H1 (cell line): ENCODE measurements at regions not wholly inside any gene's neighbourhood (a gene's known extent, or its start where the extent isn't known, plus 50 kb on each side); places are given as distances from the start of the nearest gene placed in this dataset.

ENCODE experiments used
- CTCF ChIA-PET: fragments of 300-600 bp; sonication (Branson Sonifier 250); formaldehyde crosslinking; loops from one replicate; lab custom pipeline; 2021; ENCODE audit not compliant: partially characterized antibody; lab: Charles Lee
- POLR2A ChIA-PET: fragments of 300-600 bp; sonication (Branson Sonifier 250); formaldehyde crosslinking; loops from one replicate; lab custom pipeline; 2021; ENCODE audit warnings: inconsistent platforms; ENCODE audit not compliant: partially characterized antibody; lab: Charles Lee
- DNase-seq, 2 experiments: peaks; one replicate each; pipeline versions ENCODE4 v3.0.0 to v3.0.0-alpha.2; 2010 to 2022; ENCODE audit warnings: low spot score in 2 of 2, low read depth in 1 of 2, mixed read lengths in 1 of 2
- FAIRE-seq: peaks from 2 replicates; lab custom pipeline; 2011; peaks lifted over from hg19 to GRCh38; lab: Jason Lieb, UNC
- H2AFZ ChIP-seq: 2 replicates; pipeline ENCODE4 v1.8.1; 2012; ENCODE audit warnings: low read length, inconsistent platforms
- H2AK5ac ChIP-seq: 2 replicates; pipeline ENCODE4 v1.6.1; 2013; ENCODE audit warnings: low read depth, low read length
- H2BK120ac ChIP-seq: replicated peaks from 2 replicates; pipeline ENCODE3; 2013; ENCODE audit warnings: low read depth, low read length, inconsistent platforms
- H2BK12ac ChIP-seq: 2 replicates; pipeline ENCODE4 v1.6.1; 2013; ENCODE audit warnings: low read depth, low read length
- H2BK15ac ChIP-seq: 2 replicates; pipeline ENCODE4 v1.6.1; 2013; ENCODE audit warnings: low read length
- H2BK20ac ChIP-seq: 2 replicates; pipeline ENCODE4 v1.6.1; 2013; ENCODE audit warnings: low read length
- H2BK5ac ChIP-seq: 2 replicates; pipeline ENCODE4 v1.6.1; 2013; ENCODE audit warnings: low read depth, low read length
- H3K14ac ChIP-seq: 2 replicates; pipeline ENCODE4 v1.6.1; 2013; ENCODE audit warnings: inconsistent platforms; ENCODE audit not compliant: insufficient read length
- H3K18ac ChIP-seq: 2 replicates; pipeline ENCODE4 v1.6.1; 2013; ENCODE audit warnings: low read length; ENCODE audit errors: extremely low read depth
- H3K23ac ChIP-seq: 2 replicates; pipeline ENCODE4 v1.6.1; 2013; ENCODE audit warnings: inconsistent platforms; ENCODE audit not compliant: insufficient read length
- H3K23me2 ChIP-seq: 2 replicates; pipeline ENCODE4 v1.6.1; 2013; ENCODE audit warnings: low read depth, low read length
- H3K27ac ChIP-seq: 2 replicates; pipeline ENCODE4 v1.6.1; 2011; ENCODE audit warnings: low read depth, low read length, inconsistent platforms
- H3K27me3 ChIP-seq, 4 experiments: replicated peaks in 1 of 4; 1 replicate in 1 of 4; 2 replicates in 3 of 4; pipeline versions ENCODE4 v1.6.1 to v1.8.1; 2011 to 2013; ENCODE audit warnings: low read length in 3 of 4, mild to moderate bottlenecking in 3 of 4, inconsistent platforms in 2 of 4, mixed read lengths in 2 of 4, moderate library complexity in 1 of 4; ENCODE audit not compliant: control insufficient read depth in 3 of 4, insufficient read depth in 3 of 4; ENCODE audit errors: extremely low read depth in 1 of 4
- H3K36me3 ChIP-seq, 4 experiments: 2 replicates each; pipeline versions ENCODE4 v1.6.1 to v1.8.1; 2011 to 2013; ENCODE audit warnings: mild to moderate bottlenecking in 4 of 4, low read length in 3 of 4, moderate library complexity in 2 of 4, control low read depth in 1 of 4, inconsistent platforms in 1 of 4; ENCODE audit not compliant: insufficient read depth in 4 of 4, control insufficient read depth in 2 of 4
- H3K4ac ChIP-seq: replicated peaks from 2 replicates; pipeline ENCODE3; 2013; ENCODE audit warnings: low read length, low read depth, mixed read lengths, inconsistent platforms; ENCODE audit not compliant: insufficient read length
- H3K4me1 ChIP-seq, 4 experiments: replicated peaks in 1 of 4; 1 replicate in 1 of 4; 2 replicates in 3 of 4; pipeline versions ENCODE4 v1.6.1 to v1.8.1; 2011 to 2013; ENCODE audit warnings: low read length in 3 of 4, inconsistent platforms in 2 of 4, mixed read lengths in 1 of 4; ENCODE audit not compliant: insufficient read depth in 4 of 4, control insufficient read depth in 3 of 4
- H3K4me2 ChIP-seq, 2 experiments: 2 replicates each; pipeline versions ENCODE4 v1.6.1 to v1.8.1; 2011 to 2013; ENCODE audit warnings: low read depth in 2 of 2, low read length in 2 of 2, control low read depth in 1 of 2, inconsistent platforms in 1 of 2, mild to moderate bottlenecking in 1 of 2; ENCODE audit not compliant: insufficient read depth in 1 of 2
- H3K4me3 ChIP-seq, 4 experiments: fragments of 200-600, 300-600 bp in 1 of 4; sonication (generic), shearing (Covaris generic), sonication (Bioruptor Twin) in 1 of 4; 2 replicates each; pipeline versions ENCODE4 v1.5.1 to v1.8.1; 2011 to 2016; ENCODE audit warnings: low read length in 4 of 4, low read depth in 3 of 4, control low read depth in 2 of 4, inconsistent platforms in 2 of 4, mild to moderate bottlenecking in 2 of 4, mixed read lengths in 1 of 4, moderate library complexity in 1 of 4; ENCODE audit not compliant: insufficient read depth in 2 of 4; ENCODE audit errors: extremely low read depth in 1 of 4
- H3K56ac ChIP-seq: replicated peaks from 2 replicates; pipeline ENCODE3; 2013; ENCODE audit warnings: low read depth, mild to moderate bottlenecking, mixed read lengths, low read length, inconsistent platforms; ENCODE audit not compliant: insufficient read length
- H3K79me1 ChIP-seq: 2 replicates; pipeline ENCODE4 v1.6.1; 2013; ENCODE audit warnings: low read depth, low read length, control low read depth
- H3K79me2 ChIP-seq, 2 experiments: 2 replicates each; pipeline versions ENCODE4 v1.6.1 to v1.8.1; 2012 to 2013; ENCODE audit warnings: low read length in 2 of 2, mild to moderate bottlenecking in 2 of 2, inconsistent platforms in 1 of 2; ENCODE audit not compliant: insufficient read depth in 2 of 2, control insufficient read depth in 1 of 2
- H3K9ac ChIP-seq, 4 experiments: replicated peaks in 1 of 4; 1 replicate in 1 of 4; 2 replicates in 3 of 4; pipeline versions ENCODE4 v1.6.1 to v1.8.1; 2011 to 2013; ENCODE audit warnings: low read depth in 3 of 4, low read length in 3 of 4, control low read depth in 2 of 4, mild to moderate bottlenecking in 2 of 4, moderate library complexity in 2 of 4, inconsistent platforms in 1 of 4; ENCODE audit errors: extremely low read depth in 1 of 4
- H3K9me3 ChIP-seq, 2 experiments: 2 replicates each; pipeline versions ENCODE4 v1.6.1 to v1.8.1; 2012 to 2013; ENCODE audit warnings: mild to moderate bottlenecking in 2 of 2, moderate library complexity in 2 of 2, control low read depth in 1 of 2, inconsistent platforms in 1 of 2, low read depth in 1 of 2, low read length in 1 of 2, mixed read lengths in 1 of 2; ENCODE audit not compliant: insufficient read depth in 2 of 2
- H4K20me1 ChIP-seq, 2 experiments: replicated peaks in 1 of 2; 2 replicates each; pipeline versions ENCODE3 to v1.8.1; 2011 to 2013; ENCODE audit warnings: inconsistent platforms in 2 of 2, low read length in 2 of 2, mild to moderate bottlenecking in 1 of 2; ENCODE audit not compliant: insufficient read depth in 2 of 2, control insufficient read depth in 1 of 2
- H4K5ac ChIP-seq: 2 replicates; pipeline ENCODE4 v1.6.1; 2013; ENCODE audit warnings: low read length, low read depth, mixed read lengths, inconsistent platforms; ENCODE audit not compliant: insufficient read length
- H4K8ac ChIP-seq: 2 replicates; pipeline ENCODE4 v1.8.0; 2013; ENCODE audit warnings: mild to moderate bottlenecking, moderate library complexity, low read length, inconsistent platforms; ENCODE audit not compliant: insufficient read depth; ENCODE audit errors: extremely low read depth
- H4K91ac ChIP-seq: replicated peaks from 2 replicates; pipeline ENCODE3; 2013; ENCODE audit warnings: low read length, mixed read lengths, inconsistent platforms; ENCODE audit not compliant: insufficient read length
- BACH1 ChIP-seq: IDR thresholded peaks from 2 replicates; pipeline ENCODE4 v1.6.1; 2012; ENCODE audit warnings: low read length, improper control_type of control experiment
- CBX8 ChIP-seq: fragments of 300-800, 300-1000 bp; sonication (generic); IDR thresholded peaks from 2 replicates; pipeline ENCODE4 v1.7.1; 2016; ENCODE audit warnings: low read depth, low read length, borderline replicate concordance
- CEBPB ChIP-seq: IDR thresholded peaks from 2 replicates; pipeline ENCODE4 v1.6.1; 2012; ENCODE audit warnings: low read depth, low read length
- CHD2 ChIP-seq: IDR thresholded peaks from 2 replicates; pipeline ENCODE4 v1.6.1; 2012; ENCODE audit warnings: low read length, improper control_type of control experiment
- CTCF ChIP-seq, 3 experiments: IDR thresholded peaks; 1 replicate in 2 of 3; 2 replicates in 1 of 3; pipeline versions ENCODE4 v1.5.1 to v1.6.1; 2011; ENCODE audit warnings: low read length in 3 of 3, mild to moderate bottlenecking in 3 of 3, inconsistent platforms in 2 of 3, low read depth in 1 of 3, moderate library complexity in 1 of 3; ENCODE audit not compliant: insufficient read depth in 1 of 3; ENCODE audit errors: control extremely low read depth in 1 of 3
- GTF2F1 ChIP-seq: IDR thresholded peaks from 2 replicates; pipeline ENCODE4 v1.6.1; 2012; ENCODE audit warnings: low read depth, low read length, improper control_type of control experiment, borderline replicate concordance
- HDAC2 ChIP-seq, 2 experiments: fragments of 300-600 bp in 1 of 2; sonication (generic) in 1 of 2; IDR thresholded peaks; 2 replicates each; pipeline ENCODE4 v1.6.1; 2011 to 2012; ENCODE audit warnings: low read depth in 2 of 2, low read length in 2 of 2, mild to moderate bottlenecking in 2 of 2, moderate library complexity in 2 of 2, borderline replicate concordance in 1 of 2, inconsistent platforms in 1 of 2
- HDAC6 ChIP-seq: IDR thresholded peaks from one replicate; pipeline ENCODE4 v1.7.1; 2012; ENCODE audit warnings: low read depth, mild to moderate bottlenecking, inconsistent platforms, low read length, moderate library complexity
- RNF2 ChIP-seq: fragments of 200-900, 300-1000 bp; sonication (generic); IDR thresholded peaks from 2 replicates; pipeline ENCODE4 v1.7.1; 2016; ENCODE audit warnings: borderline replicate concordance, low read depth, mild to moderate bottlenecking, antibody characterized with exemption, low read length; ENCODE audit not compliant: poor library complexity, severe bottlenecking; ENCODE audit errors: missing control alignments
- SRF ChIP-seq: IDR thresholded peaks from 2 replicates; pipeline ENCODE4 v1.6.1; 2011; ENCODE audit warnings: mild to moderate bottlenecking, low read depth, low read length, moderate library complexity
- WGBS, 2 experiments: shearing (Covaris generic) in 1 of 2; methylation state at CpG; one replicate each; pipeline versions ENCODE4 v1.1.6 to v1.1.7; 2013 to 2015; ENCODE audit warnings: low lambda C conversion rate in 2 of 2, mixed read lengths in 2 of 2, inconsistent platforms in 1 of 2, low coverage in 1 of 2, missing lambda C conversion rate in 1 of 2; ENCODE audit not compliant: insufficient replicate concordance in 2 of 2, insufficient coverage in 1 of 2, insufficient read length in 1 of 2; ENCODE audit errors: extremely low coverage in 1 of 2, missing lambda C conversion rate in 1 of 2; 5-methylcytosine and 5-hydroxymethylcytosine counted together

- H3K9me3 ChIP-seq = no peaks in the 10 kb centered on the region
- no peak overlapping the region for H4K8ac ChIP-seq
- H2AK5ac ChIP-seq = no peak overlapping the region
- no peak overlapping the region for H2BK20ac ChIP-seq
- H3K56ac ChIP-seq = no peak overlapping the region
- H3K27me3 ChIP-seq = no peaks in the 10 kb centered on the region
- H3K4me2 ChIP-seq = no peak overlapping the region
- peaks cover 0 to 2% of the 10 kb centered on the region in 2 experiments for H4K20me1 ChIP-seq
- H3K4me3 ChIP-seq = no peak overlapping the region
- H3K18ac ChIP-seq = no peak overlapping the region
- ChIA-PET CTCF (interaction anchor here (0.9 to 1.3 kb wide), 2 partner anchors 14 to 294 kb away, joined by 3 read pairs; no protein-coding TSS in a partner anchor), POLR2A (no interaction called here)
- no peaks in the 10 kb centered on the region for H3K4me1 ChIP-seq
- no peak overlapping the region for H3K4ac ChIP-seq
- H3K27ac ChIP-seq = no peak overlapping the region
- H3K23ac ChIP-seq = no peak overlapping the region
- H2BK12ac ChIP-seq = no peak overlapping the region
- no peak overlapping the region for H2BK15ac ChIP-seq
- WGBS, 2 experiments = 90% methylated on average over 10 of the region's 10 CpGs; no CpG with 5 or more reads in 1 of the 2 experiments
- DNase-seq (no peak), FAIRE-seq (no peak)
- no peak overlapping the region for H2BK5ac ChIP-seq
- H3K14ac ChIP-seq = no peak overlapping the region
- H2AFZ ChIP-seq = peak overlapping the region; percentile 3; the same call in 1 of the 2 replicates
- H4K91ac ChIP-seq = no peak overlapping the region
- H3K23me2 ChIP-seq = no peaks in the 10 kb centered on the region; the same call in 1 of the 2 replicates
- H3K9ac ChIP-seq = no peak overlapping the region; a peak in 1 of 7 replicates
- no peak overlapping the region for H2BK120ac ChIP-seq
- H3K79me1 ChIP-seq = no peaks in the 10 kb centered on the region
- no peak overlapping the region for H4K5ac ChIP-seq
- no peaks in the 10 kb centered on the region for H3K36me3 ChIP-seq
- H3K79me2 ChIP-seq = no peaks in the 10 kb centered on the region
- TF ChIP-seq BACH1 (no peak), GTF2F1 (no peak), SRF (no peak), CHD2 (no peak), CTCF (IDR thresholded peaks at IDR 0.05; ENCODE audit: control extremely low read depth in 1 of 3, insufficient read depth in 1 of 3, low read depth in 1 of 3, low read length in 3 of 3) (no peak), CBX8 (no peak), RNF2 (no peak), HDAC6 (no peak), HDAC2 (IDR thresholded peaks at IDR 0.05; ENCODE audit: borderline replicate concordance in 1 of 2, low read depth in 2 of 2, low read length in 2 of 2) (no peak), CEBPB (no peak)
Measured at GRCh38 chr5:175163586-175164275, 280.3 kb downstream of the DRD1 start.
